ENCODE measurements at regions not wholly inside any gene's neighbourhood (a gene's known extent, or its start where the extent isn't known, plus 50 kb on each side); places are given as distances from the start of the nearest gene placed in this dataset.

GRCh38 chr14:30395065-30395464 is 163.9 kb upstream of the G2E3 start:
- TF ChIP-seq POLR2AphosphoS5 (IDR thresholded peaks at IDR 0.05; ENCODE audit: low read depth, low read length) (no peak), REST (IDR thresholded peaks at IDR 0.05; ENCODE audit: insufficient read depth in 1 of 2, low read depth in 2 of 2, low read length in 2 of 2) (no peak), FOXP2 (optimal IDR thresholded peaks at IDR 0.05; ENCODE audit: borderline replicate concordance, extremely low read depth, extremely low read length, insufficient read depth) (no peak), SIN3A (IDR thresholded peaks at IDR 0.05; ENCODE audit: borderline replicate concordance, insufficient read depth, low read length) (no peak), TAF1 (IDR thresholded peaks at IDR 0.05; ENCODE audit: borderline replicate concordance, insufficient read depth, low read length) (no peak)

GRCh38 chr14:30402846-30403245 is 156.1 kb upstream of the G2E3 start:
- TF ChIP-seq TAF1 (IDR thresholded peaks at IDR 0.05; ENCODE audit: borderline replicate concordance, insufficient read depth, low read length) (no peak), REST (IDR thresholded peaks at IDR 0.05; ENCODE audit: insufficient read depth in 1 of 2, low read depth in 2 of 2, low read length in 2 of 2) (no peak), SIN3A (IDR thresholded peaks at IDR 0.05; ENCODE audit: borderline replicate concordance, insufficient read depth, low read length) (no peak), FOXP2 (optimal IDR thresholded peaks at IDR 0.05; ENCODE audit: borderline replicate concordance, extremely low read depth, extremely low read length, insufficient read depth) (no peak), POLR2AphosphoS5 (IDR thresholded peaks at IDR 0.05; ENCODE audit: low read depth, low read length) (no peak)

- TF ChIP-seq TAF1 (IDR thresholded peaks at IDR 0.05; ENCODE audit: borderline replicate concordance, insufficient read depth, low read length) = no peak
- no peak for TF ChIP-seq REST (IDR thresholded peaks at IDR 0.05; ENCODE audit: insufficient read depth in 1 of 2, low read depth in 2 of 2, low read length in 2 of 2)
- no peak for TF ChIP-seq FOXP2 (optimal IDR thresholded peaks at IDR 0.05; ENCODE audit: borderline replicate concordance, extremely low read depth, extremely low read length, insufficient read depth)
- no peak for TF ChIP-seq SIN3A (IDR thresholded peaks at IDR 0.05; ENCODE audit: borderline replicate concordance, insufficient read depth, low read length)
- TF ChIP-seq POLR2AphosphoS5 (IDR thresholded peaks at IDR 0.05; ENCODE audit: low read depth, low read length) = no peak
Measured at GRCh38 chr14:30403791-30404190, 155.2 kb upstream of the G2E3 start.

- no peak for TF ChIP-seq SIN3A (IDR thresholded peaks at IDR 0.05; ENCODE audit: borderline replicate concordance, insufficient read depth, low read length)
- no peak for TF ChIP-seq POLR2AphosphoS5 (IDR thresholded peaks at IDR 0.05; ENCODE audit: low read depth, low read length)
- TF ChIP-seq TAF1 (IDR thresholded peaks at IDR 0.05; ENCODE audit: borderline replicate concordance, insufficient read depth, low read length) = no peak
- TF ChIP-seq REST (IDR thresholded peaks at IDR 0.05; ENCODE audit: insufficient read depth in 1 of 2, low read depth in 2 of 2, low read length in 2 of 2) = no peak
- no peak for TF ChIP-seq FOXP2 (optimal IDR thresholded peaks at IDR 0.05; ENCODE audit: borderline replicate concordance, extremely low read depth, extremely low read length, insufficient read depth)
Measured at GRCh38 chr14:30410986-30411385, 148.0 kb upstream of the G2E3 start.

GRCh38 chr14:30417121-30417520 is 141.8 kb upstream of the G2E3 start:
- no peak for TF ChIP-seq SIN3A (IDR thresholded peaks at IDR 0.05; ENCODE audit: borderline replicate concordance, insufficient read depth, low read length)
- TF ChIP-seq FOXP2 (optimal IDR thresholded peaks at IDR 0.05; ENCODE audit: borderline replicate concordance, extremely low read depth, extremely low read length, insufficient read depth) = no peak
- no peak for TF ChIP-seq POLR2AphosphoS5 (IDR thresholded peaks at IDR 0.05; ENCODE audit: low read depth, low read length)
